ENCODE measurements at regions not wholly inside any gene's neighbourhood (a gene's known extent, or its start where the extent isn't known, plus 50 kb on each side); places are given as distances from the start of the nearest gene placed in this dataset.

DNA sequence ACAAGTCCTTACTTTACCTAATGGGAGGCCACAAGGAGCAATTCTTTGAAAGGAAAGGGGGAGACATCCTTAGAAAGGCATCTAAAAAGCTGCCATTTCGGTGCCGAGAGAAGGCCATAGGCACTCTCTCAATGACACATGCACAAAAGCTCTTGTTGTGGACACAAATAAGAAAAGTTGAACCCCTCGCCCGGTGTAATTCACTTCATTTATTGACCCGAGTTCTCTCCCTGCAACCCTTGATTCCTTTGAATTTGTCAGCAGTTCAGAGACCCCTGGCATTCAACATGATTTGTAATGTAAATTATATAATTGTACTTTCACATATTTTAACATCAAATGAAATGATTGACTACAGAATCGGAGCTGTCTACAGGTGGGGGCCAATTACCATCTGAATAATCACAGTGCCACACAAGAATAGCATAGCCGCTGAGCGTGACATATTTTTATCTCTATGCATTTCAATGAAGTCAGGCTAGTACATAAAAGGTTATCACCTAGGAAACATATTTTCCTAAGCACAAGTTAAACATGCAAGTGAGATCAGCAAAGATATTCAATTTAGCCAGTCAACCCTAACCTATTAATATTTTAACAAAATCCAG lies 66.7 kb downstream of the IRX6 start:
- TF ChIP-seq MXI1 (conservative IDR thresholded peaks at IDR 0.05; ENCODE audit: poor library complexity, severe bottlenecking) (no peak), CTCF (IDR thresholded peaks at IDR 0.05; ENCODE audit: poor library complexity, severe bottlenecking) (no peak), EZH2 (IDR thresholded peaks at IDR 0.05; ENCODE audit: borderline replicate concordance, insufficient read depth, low read length, poor library complexity, severe bottlenecking) (no peak), TAF1 (IDR thresholded peaks at IDR 0.05; ENCODE audit: low read depth) (no peak), EP300 (conservative IDR thresholded peaks at IDR 0.05; ENCODE audit: poor library complexity, severe bottlenecking) (peak; percentile 32)
- TF ChIP-seq, protein P1, sequence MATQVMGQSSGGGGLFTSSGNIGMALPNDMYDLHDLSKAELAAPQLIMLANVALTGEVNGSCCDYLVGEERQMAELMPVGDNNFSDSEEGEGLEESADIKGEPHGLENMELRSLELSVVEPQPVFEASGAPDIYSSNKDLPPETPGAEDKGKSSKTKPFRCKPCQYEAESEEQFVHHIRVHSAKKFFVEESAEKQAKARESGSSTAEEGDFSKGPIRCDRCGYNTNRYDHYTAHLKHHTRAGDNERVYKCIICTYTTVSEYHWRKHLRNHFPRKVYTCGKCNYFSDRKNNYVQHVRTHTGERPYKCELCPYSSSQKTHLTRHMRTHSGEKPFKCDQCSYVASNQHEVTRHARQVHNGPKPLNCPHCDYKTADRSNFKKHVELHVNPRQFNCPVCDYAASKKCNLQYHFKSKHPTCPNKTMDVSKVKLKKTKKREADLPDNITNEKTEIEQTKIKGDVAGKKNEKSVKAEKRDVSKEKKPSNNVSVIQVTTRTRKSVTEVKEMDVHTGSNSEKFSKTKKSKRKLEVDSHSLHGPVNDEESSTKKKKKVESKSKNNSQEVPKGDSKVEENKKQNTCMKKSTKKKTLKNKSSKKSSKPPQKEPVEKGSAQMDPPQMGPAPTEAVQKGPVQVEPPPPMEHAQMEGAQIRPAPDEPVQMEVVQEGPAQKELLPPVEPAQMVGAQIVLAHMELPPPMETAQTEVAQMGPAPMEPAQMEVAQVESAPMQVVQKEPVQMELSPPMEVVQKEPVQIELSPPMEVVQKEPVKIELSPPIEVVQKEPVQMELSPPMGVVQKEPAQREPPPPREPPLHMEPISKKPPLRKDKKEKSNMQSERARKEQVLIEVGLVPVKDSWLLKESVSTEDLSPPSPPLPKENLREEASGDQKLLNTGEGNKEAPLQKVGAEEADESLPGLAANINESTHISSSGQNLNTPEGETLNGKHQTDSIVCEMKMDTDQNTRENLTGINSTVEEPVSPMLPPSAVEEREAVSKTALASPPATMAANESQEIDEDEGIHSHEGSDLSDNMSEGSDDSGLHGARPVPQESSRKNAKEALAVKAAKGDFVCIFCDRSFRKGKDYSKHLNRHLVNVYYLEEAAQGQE (IDR thresholded peaks at IDR 0.05; ENCODE audit: borderline replicate concordance) = no peak

All from neural cell (in vitro differentiated cells).